ENCODE measurements at regions not wholly inside any gene's neighbourhood (a gene's known extent, or its start where the extent isn't known, plus 50 kb on each side); places are given as distances from the start of the nearest gene placed in this dataset.

GRCh38 chr1:110774398-110774797 lies 98.5 kb upstream of the CD53 start:
- TF ChIP-seq, protein P1, sequence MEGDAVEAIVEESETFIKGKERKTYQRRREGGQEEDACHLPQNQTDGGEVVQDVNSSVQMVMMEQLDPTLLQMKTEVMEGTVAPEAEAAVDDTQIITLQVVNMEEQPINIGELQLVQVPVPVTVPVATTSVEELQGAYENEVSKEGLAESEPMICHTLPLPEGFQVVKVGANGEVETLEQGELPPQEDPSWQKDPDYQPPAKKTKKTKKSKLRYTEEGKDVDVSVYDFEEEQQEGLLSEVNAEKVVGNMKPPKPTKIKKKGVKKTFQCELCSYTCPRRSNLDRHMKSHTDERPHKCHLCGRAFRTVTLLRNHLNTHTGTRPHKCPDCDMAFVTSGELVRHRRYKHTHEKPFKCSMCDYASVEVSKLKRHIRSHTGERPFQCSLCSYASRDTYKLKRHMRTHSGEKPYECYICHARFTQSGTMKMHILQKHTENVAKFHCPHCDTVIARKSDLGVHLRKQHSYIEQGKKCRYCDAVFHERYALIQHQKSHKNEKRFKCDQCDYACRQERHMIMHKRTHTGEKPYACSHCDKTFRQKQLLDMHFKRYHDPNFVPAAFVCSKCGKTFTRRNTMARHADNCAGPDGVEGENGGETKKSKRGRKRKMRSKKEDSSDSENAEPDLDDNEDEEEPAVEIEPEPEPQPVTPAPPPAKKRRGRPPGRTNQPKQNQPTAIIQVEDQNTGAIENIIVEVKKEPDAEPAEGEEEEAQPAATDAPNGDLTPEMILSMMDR (IDR thresholded peaks at IDR 0.05), result no peak
- no peak for TF ChIP-seq EZH2 (IDR thresholded peaks at IDR 0.05; ENCODE audit: borderline replicate concordance, insufficient read depth, low read depth, low read length, poor library complexity, severe bottlenecking)
